HG03457 (cell line): ENCODE measurements at regions not wholly inside any gene's neighbourhood (a gene's known extent, or its start where the extent isn't known, plus 50 kb on each side); places are given as distances from the start of the nearest gene placed in this dataset.
"Not testable (repeated sequence)": the region's sequence is repeated elsewhere in the genome, so short reads cannot be mapped to it uniquely, and the experiment has no call there.

Experiments
- ATAC-seq: cut with Tn5 transposase; IDR thresholded peaks from one replicate; pipeline ENCODE4 v1.9.1; 2021; ENCODE audit warnings: moderate number of reproducible peaks; ENCODE audit not compliant: unreplicated experiment

DNA sequence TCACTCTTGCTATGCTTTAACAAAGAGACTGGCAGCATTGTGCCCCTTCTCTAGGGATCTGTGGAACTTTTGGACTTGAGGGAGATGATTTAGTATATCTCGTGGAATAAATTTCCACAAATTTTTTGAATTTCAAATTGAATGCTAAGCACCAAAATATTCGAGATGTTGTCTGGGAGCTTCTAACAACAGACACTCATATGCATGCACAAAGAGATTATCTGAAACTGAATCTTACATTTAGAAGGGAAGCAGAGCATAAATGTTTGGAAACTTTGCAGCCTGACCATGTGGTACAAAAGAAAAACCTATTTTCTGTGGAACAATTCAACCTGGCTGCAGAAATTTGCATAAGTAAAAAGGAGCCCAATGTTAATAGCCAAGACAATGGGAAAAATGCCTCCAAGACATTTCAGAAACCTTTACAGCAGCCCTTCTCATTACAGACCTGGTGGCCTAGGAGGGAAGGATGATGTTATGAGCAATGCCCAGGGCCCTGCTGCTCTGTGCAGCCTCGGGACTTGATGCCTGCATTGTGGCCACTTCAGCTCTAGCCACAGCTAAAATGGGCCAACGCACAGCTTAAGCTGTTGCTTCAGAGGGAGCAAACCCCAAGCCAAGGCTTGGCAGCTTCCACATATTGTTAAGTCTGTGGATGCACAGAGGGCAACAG lies 285.8 kb upstream of the FAM174A start:
- ATAC-seq, result no peak

DNA sequence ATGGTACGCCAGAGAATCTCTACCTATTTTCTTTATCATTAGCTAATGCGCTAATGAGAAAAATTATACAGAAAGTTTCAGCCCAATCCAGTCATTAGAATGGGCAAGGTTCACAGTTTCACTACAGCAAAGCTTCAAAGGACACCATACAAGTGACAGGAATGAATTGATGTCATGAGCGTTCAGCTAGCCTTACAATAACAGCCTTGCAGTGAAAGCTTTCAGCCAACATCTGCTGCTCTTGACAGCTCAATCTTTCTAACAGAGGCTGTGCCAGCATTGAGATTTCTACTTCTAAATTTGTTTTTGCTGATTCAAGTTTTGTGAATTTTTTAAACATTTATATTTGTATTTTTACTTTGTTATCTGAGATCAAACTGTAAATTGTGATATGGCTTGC lies 302.4 kb upstream of the FAM174A start:
- no peak for ATAC-seq

DNA sequence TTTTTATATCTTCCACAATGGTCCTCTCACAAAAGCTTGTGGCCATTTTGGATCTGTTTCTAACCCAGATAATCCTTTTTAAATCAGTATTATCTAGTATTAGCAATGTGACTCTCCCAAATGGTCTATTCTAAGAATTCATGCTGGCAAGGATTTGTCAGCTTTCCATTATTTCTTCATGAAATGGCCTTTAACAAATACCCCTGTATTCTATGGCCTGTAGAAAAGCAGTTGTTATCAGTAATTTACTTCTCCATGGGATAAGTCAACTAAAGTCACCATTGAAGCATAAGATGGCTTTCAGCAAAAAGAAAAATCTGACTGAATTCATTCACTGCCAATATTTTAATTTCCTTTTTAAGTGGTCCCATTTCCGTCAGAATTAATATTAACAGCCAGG lies 346.4 kb upstream of the FAM174A start:
- ATAC-seq, result no peak

DNA sequence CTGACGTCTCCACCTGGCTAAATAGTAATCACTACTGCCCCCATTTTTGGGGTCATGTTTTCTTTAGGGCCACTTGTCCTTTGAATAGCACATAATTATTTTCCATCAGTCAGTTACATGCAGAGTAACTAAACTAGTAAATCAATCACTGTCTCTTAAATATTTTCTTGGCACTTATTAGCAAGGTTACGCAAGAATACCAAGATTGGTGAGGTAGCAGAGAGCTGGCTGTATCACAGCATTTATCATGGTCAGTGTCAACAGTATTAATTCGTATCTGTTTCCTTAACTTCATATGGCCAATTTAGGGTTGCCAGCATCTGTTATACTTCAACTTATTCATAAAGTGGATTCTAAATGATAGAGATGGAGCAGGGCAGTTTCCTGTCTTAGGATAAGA lies 346.8 kb upstream of the FAM174A start:
- ATAC-seq, result no peak

DNA sequence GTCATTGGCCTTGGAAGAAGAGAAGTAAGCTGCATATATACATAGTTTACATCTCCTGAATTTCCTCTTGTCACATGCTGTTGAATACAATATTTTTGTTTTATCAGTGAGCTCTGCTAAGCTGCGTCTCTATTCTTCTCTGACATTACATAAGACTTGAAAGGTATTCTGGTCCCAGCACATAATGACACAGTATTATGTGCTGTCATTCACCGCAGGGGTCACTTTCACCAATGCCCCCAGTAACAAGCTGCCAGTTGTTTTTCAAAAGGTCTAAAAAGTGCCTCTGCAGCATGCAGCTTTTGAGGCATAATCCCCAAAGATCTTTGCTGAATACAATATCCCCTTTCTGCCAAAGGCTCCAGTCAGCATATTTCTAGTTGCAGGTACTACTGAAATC lies 349.0 kb upstream of the FAM174A start:
- ATAC-seq, result no peak

DNA sequence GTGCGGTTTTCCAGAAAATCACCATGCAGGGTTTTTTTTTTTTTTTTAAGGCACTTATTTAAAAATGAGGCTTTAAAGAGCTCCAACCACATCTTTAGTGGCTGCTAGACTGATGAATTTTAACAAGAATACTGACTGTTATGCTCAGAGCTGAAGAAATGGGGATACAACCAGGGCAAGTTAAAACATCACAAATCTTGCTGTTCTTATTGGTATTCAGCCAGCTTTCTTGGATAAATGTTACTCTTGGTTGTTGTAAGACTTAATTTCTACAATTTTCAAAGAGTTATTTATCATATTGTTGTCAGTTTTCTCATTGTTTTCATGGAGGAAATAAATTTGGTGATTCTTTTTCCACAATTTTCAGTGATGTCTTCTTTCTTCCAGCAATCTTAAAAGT lies 352.8 kb upstream of the FAM174A start:
- ATAC-seq, result no peak

DNA sequence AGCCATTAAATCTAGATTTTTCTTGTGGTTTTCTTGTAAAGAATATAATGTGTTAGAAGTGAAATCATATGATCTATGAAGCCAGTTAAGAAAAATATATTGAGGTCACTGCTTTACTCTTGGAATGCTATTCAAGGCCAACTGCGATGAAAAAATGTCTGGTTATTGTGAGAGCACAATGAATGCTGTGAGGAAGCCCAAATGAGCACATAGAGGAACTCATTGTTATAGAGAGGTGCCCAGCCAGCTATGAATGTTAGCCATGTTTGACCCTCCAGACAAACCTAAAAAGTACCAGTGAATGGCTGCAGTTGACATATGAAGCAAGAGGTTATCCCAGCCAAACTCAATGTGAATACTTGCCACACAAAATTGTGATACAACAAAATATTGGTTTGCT lies 359.8 kb upstream of the FAM174A start:
- ATAC-seq, result no peak

DNA sequence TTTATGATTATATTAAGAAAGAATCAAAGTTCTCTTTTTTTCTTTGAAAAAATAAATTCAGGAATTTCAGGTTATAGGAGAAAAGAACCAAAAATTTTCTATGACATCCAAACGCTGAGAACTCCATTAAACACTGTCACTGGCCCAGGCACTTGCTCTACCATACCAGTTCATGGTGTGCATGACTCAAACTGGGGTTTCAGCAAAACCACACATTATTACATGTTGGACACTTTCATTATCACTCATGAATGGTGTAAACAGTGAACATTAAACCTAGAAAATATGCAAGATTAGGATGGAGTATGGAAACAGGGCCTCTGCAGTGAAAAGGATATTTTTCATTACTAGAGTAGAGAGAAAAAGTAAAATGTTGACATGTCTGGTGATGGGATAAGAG lies 369.9 kb upstream of the FAM174A start:
- peak; percentile 100 for ATAC-seq

DNA sequence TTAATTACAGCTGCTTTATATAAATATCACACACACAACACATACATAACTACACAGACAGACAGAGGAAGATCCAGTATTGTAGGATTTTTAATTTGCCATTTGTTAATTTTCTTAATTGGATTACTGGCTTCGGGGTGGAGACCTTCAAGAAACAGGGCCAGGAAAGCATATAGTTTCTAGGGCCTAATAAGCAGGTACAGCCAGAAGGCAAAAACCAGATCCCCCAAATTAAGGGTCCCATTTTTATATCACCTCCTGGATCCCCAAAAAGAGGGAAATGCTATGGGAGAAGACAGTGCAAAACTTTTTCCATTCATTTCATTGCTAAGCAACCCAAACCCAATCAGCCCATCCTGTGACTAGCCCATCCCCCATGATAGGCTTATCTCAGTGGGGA lies 373.3 kb upstream of the FAM174A start:
- ATAC-seq, result no peak

DNA sequence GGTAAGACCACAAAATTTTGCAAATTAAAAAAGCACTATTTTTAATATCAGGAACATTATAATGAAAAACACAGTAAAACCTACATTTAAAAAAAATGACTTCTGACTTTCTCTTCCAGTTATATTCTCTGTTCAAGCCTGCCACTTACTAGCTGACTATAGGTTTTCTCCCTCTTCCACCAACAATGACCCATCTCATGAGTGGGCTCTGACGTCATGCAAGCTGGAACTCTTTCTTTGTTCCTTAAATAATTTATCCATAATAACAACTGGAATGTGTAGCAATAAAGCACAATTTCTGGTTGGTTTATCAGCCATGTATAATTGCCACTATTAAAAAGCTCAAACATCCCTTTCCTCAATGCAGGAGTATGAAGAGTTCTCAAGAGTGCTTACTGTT lies 378.1 kb upstream of the FAM174A start:
- ATAC-seq, result no peak

DNA sequence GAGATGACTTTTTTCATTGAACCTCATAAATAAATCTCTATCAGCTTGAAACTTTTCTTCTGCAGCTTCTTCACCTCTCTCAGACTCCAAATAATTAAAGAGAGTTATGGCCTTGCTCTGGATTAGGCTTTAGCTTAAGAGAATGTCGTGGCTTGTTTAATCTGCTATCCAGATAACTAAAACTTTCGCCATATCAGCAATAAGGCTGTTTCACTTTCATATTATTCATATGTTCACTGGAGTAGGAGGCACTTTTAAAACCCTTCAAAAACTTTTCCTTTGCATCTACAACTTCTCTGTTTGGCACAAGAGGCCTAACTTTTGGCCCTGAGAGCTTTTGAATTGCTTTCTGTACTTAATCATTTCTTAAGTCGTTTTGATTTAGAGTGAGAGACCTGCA lies 386.9 kb upstream of the FAM174A start:
- ATAC-seq, result no peak

DNA sequence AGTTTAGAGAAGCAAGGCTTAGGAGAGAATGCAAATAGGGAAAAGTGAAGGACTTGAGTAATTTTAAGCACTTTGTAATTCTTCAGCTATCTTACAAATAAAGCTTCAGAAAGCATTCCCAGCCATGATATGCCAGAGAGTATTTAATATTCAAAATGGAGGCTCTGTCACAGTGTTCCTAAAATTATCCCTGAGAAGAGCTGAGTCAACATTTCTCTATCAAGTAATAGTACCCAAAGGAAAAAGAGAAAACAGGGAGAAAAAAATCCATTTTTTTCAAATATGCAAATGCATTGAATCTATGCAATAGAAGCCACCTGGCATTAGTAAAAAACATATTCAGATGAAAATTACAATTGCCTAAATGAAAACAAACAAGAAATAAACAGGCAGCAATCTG lies 392.6 kb upstream of the FAM174A start:
- no peak for ATAC-seq

DNA sequence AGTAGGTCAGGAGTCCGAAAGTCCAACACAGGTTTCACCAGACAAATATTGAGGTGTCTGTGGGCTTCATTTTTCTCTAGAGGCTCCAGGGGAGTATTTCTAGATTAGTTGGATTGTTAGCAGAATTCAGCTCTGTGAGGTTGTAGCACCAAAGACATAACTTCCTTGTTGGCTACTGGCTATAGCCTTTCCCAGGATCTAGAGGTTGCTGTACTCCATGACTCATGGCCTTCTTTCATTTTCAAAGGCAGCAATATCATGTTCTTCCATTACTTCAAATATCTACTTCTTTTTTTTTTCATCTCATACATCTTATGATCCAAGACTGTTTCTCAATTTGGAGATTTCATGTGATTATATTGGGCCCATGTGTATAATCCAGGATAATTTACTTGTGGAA lies 404.0 kb upstream of the FAM174A start:
- ATAC-seq, result no peak

DNA sequence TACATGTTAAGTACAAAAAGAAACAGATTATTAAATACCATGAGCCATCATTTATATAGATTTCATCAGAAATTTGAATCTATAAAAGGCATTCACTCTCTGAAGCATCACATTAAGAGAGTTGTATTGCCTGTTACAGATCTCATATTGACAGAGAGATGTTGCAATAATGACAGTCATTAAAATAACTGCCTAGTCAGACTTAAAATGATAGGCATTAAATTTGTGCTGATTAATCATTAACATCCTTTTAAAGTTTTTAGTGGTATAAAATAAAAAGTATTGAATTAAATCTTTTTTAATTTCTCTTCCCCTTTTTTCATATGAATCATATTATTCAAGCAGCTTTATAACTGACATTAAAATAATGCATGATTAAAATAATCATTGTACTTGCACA lies 404.9 kb upstream of the FAM174A start:
- no peak for ATAC-seq

DNA sequence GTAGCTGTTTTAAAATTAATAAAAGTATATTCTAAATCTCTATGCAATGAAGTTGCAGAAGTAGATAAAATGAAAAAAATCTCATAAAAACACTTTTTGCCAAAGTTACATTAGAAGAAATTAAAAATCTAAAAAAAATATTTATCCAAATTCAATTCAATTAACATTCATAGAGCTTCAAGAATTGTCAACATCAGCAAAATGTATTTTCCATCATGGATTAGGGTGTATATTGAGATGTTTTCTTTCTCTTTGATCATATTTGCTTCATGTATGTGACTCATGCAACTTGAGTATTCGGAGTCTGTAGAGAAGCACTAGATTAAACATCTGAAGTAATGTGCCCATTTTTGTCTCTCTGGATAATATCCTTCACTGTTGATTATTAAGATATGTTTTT lies 415.3 kb upstream of the FAM174A start:
- no peak for ATAC-seq

DNA sequence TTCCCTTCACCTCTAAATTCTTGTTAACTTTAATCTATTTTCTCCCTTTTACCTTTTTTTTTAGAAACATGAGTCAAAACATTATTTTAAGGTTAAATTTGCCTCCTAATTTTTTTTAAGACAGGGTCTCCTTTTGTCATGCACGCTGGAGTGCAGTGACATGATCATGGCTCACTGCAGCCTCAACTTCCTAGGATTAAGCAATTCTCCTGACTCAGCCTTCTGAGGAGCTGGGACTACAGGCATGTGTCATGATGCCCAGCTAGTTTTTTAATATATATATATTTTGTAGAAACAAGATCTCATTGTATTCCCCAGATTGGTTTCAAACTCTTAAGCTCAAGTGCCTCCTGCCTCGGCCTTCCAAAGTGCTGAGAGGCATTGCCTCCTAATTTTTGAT lies 424.7 kb upstream of the FAM174A start:
- ATAC-seq, result no peak

DNA sequence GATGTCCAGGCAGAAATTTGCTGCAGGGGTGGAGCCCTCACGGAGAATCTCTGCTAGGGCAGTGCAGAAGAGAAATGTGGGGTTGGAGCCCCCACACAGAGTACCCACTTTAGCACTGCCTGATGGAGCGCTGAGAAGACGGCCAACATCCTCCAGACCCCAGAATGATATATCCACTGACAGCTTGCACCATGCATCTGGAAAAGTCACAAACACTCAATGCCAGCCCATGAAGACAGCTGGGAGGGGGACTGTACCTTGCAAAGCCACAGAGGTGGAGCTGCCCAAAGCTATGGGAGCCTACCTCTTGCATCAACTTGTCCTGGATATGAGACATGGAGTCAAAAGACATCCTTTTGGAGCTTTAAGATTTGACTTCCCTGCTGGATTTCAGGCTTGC lies 426.3 kb upstream of the FAM174A start:
- no peak for ATAC-seq

DNA sequence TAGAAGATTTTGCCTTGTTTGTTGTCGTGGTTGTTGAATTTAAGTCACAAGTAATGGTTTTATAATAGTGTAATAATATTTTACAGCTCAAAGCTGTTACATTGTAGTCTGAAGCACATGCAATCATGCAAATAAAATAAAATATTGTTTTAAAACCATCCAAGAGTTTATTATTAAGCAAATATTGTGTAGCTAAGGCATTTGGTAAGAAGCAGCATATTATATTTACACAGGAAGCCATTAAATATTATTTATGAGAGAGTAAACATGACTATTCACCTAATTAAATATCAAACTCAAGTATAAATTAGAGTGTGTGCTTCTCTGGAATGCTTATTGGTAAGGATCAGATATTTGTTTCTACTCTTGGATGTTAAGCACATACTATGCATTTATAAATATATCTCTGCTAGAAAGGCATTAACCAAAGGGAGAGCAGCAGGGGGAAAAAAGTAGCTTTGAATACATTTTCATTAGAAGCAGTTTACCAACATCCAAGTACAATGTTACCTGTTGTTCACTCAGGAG lies 431.5 kb upstream of the FAM174A start:
- not testable (repeated sequence) for ATAC-seq

DNA sequence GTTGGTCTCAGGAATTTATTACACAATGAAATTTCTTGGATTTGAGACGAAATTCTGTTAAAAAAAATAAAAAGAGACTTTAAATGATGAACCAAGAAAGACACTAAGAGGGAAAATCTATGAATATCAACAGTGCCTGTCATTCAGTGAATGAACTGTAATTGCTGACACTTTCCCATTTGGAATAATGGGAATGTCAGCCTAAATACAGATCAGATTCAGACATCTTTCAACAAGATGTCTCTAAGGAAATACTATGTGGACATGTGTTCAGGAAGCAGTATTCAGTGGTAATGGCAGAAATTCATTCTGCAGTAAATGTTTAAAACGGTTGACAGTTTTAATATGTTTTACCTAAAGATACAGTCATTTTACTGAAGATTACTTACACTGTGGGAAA lies 433.7 kb upstream of the FAM174A start:
- ATAC-seq, result not testable (repeated sequence)

DNA sequence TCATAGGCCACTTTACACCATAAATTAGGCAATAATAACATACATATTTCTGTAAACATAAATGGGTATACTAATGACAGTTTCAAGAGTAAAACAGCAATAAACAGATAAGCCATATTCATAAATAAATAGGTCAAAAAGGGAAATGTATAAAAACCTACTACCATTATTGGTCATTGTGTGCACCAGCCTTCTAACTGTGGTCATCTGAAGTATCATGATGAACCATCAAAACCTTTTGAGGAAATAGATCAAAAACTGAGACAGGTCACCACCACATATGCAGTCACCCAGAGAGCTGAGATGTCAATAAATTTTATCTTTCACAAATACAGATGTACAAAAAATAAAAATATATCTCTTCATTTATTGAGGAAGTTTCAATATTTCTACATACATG lies 438.8 kb upstream of the FAM174A start:
- not testable (repeated sequence) for ATAC-seq

DNA sequence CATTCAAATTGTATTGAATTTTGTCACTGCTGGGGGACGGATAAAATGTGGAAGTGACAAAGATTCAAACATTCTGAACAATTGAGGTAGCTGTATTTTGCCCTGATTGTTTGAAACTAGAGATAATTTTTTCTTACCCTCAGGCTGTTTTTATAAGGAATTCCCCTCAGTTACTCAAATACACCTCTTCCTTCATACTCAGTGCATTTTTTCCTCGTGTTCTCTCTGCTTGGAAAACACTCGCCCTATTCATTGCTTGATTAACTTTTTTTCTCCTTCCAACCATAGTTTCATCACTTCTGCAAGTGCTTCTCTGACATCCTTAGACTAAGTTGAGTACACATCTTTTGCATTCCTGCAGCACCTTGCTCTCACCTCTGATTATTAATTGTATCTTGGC lies 454.5 kb upstream of the FAM174A start:
- ATAC-seq, result not testable (repeated sequence)

DNA sequence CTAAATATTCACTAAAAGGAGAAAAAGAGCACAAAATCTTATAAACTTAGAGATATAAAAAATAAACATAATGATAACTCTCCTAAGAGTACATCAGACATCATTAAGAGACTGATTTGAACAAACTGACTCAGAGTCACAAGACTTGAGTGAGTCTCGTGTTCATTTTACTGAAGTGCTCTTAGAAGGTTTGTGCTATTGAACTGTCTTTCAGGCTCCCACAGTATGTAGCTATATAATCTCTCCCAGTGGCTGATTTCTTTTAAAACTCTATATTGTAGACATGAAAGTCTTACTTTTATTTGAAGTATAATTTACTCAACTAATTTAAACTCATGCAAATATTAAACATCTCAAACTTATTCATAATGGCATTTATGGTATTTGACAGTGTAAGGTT lies 456.0 kb upstream of the FAM174A start:
- ATAC-seq, result not testable (repeated sequence)

DNA sequence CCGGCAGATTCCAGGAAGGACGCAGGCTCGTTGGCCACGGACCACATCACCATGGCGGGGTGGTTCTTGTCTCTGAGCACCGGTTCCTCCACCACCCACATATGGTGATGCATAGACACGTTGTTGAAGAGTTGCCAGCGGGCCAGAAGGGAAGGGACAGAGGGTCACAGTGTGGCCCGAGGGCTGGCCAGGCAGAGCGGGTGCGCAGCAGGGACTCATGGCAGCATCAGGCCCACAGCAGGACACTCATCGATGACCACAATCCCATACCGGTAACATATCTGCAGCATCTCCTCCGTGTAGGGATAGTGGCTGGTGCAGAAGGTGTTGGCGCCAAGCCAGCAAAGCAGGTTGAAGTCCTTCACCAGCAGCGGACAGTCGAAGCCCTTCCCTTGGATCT lies 469.2 kb upstream of the FAM174A start:
- not testable (repeated sequence) for ATAC-seq
